ENCODE measurements at regions not wholly inside any gene's neighbourhood (a gene's known extent, or its start where the extent isn't known, plus 50 kb on each side); places are given as distances from the start of the nearest gene placed in this dataset.
A peak's percentile ranks its signal among the peaks of the same experiment; 100 is the strongest.
"Not testable (repeated sequence)": the region's sequence is repeated elsewhere in the genome, so short reads cannot be mapped to it uniquely, and the experiment has no call there.

- no peak for DNase-seq
Measured at GRCh38 chr15:69660114-69660513, 207.5 kb downstream of the RPLP1 start.

- DNase-seq: no peak
Measured at GRCh38 chr15:69660658-69661405, 208.2 kb downstream of the RPLP1 start.

GRCh38 chr15:69661446-69661845 is 208.8 kb downstream of the RPLP1 start:
- DNase-seq: no peak

GRCh38 chr15:69661871-69662644 is 209.4 kb downstream of the RPLP1 start:
- no peak for DNase-seq

- DNase-seq: no peak
Measured at GRCh38 chr15:69662645-69663000, 210.0 kb downstream of the RPLP1 start.

GRCh38 chr15:69663441-69663840 is 210.8 kb downstream of the RPLP1 start:
- DNase-seq: no peak

GRCh38 chr15:69663982-69664381 is 211.4 kb downstream of the RPLP1 start:
- DNase-seq: no peak

- DNase-seq: no peak
Measured at GRCh38 chr15:69664572-69665571, 212.3 kb downstream of the RPLP1 start.

GRCh38 chr15:69665641-69666111 is 213.1 kb downstream of the RPLP1 start:
- no peak for DNase-seq

- DNase-seq: peak; percentile 64
Measured at GRCh38 chr15:69666441-69666882, 213.8 kb downstream of the RPLP1 start.

- DNase-seq: no peak
Measured at GRCh38 chr15:69666921-69667811, 214.5 kb downstream of the RPLP1 start.

GRCh38 chr15:69668039-69668705 is 215.6 kb downstream of the RPLP1 start:
- no peak for DNase-seq

GRCh38 chr15:69668963-69669362 is 216.3 kb downstream of the RPLP1 start:
- no peak for DNase-seq

- no peak for DNase-seq
Measured at GRCh38 chr15:69669446-69669845, 216.8 kb downstream of the RPLP1 start.

- DNase-seq: no peak
Measured at GRCh38 chr15:69673291-69673881, 220.8 kb downstream of the RPLP1 start.

GRCh38 chr15:69675731-69676130 is 223.1 kb downstream of the RPLP1 start:
- DNase-seq: no peak

- DNase-seq: no peak
Measured at GRCh38 chr15:69677403-69677802, 224.8 kb downstream of the RPLP1 start.

- DNase-seq: peak; percentile 81
Measured at GRCh38 chr15:69679623-69680228, 227.1 kb downstream of the RPLP1 start.

- DNase-seq: not testable (repeated sequence)
Measured at GRCh38 chr15:69684823-69685222, 232.2 kb downstream of the RPLP1 start.

Measured in stimulated activated CD4-positive, alpha-beta T cell treated with anti-CD3 and anti-CD28 coated beads, Interleukin-1b, Interleukin-23, amount 100 ng/mL, for 48 hours (primary cell).